GM12873 (cell line): ENCODE measurements at regions not wholly inside any gene's neighbourhood (a gene's known extent, or its start where the extent isn't known, plus 50 kb on each side); places are given as distances from the start of the nearest gene placed in this dataset.

Experiments
- CTCF ChIP-seq: IDR thresholded peaks from 2 replicates; pipeline ENCODE4 v1.5.1; 2012; ENCODE audit warnings: low read depth, mild to moderate bottlenecking, moderate library complexity, low read length, control low read depth; ENCODE audit not compliant: insufficient read depth; ENCODE audit errors: missing control alignments

- TF ChIP-seq CTCF = no peak
Observed at GRCh38 chr13:60645676-60646075, 248.7 kb downstream of the TDRD3 start.

- TF ChIP-seq CTCF = no peak
Observed at GRCh38 chr13:60642552-60642951, 245.5 kb downstream of the TDRD3 start.

- TF ChIP-seq CTCF = no peak
Observed at GRCh38 chr13:60629158-60629557, 232.1 kb downstream of the TDRD3 start.

- peak; percentile 60 for TF ChIP-seq CTCF
Observed at GRCh38 chr13:60627071-60627686, 230.2 kb downstream of the TDRD3 start.
